Activated naive CD4-positive, alpha-beta T cell treated with anti-CD3 and anti-CD28 coated beads, Interleukin-2, amount 10 ng/mL, durations not matched to agents 7 days and 5 days (primary cell): ENCODE measurements at regions not wholly inside any gene's neighbourhood (a gene's known extent, or its start where the extent isn't known, plus 50 kb on each side); places are given as distances from the start of the nearest gene placed in this dataset.
"Not testable (repeated sequence)": the region's sequence is repeated elsewhere in the genome, so short reads cannot be mapped to it uniquely, and the experiment has no call there.

Experiments used
- CTCF ChIA-PET: fragments of 350-600 bp; sonication (Branson Sonifier 250); formaldehyde crosslinking; loops from one replicate; lab custom pipeline; 2021; ENCODE audit warnings: antibody characterized with exemption; lab: Charles Lee
- DNase-seq: peaks from one replicate; pipeline ENCODE4 v3.0.0-alpha.2; 2020
- H3K27ac Mint-ChIP-seq: one replicate; pipeline ENCODE4 v1.8.0; 2021; ENCODE audit warnings: mild to moderate bottlenecking, moderate library complexity, mixed read lengths
- H3K27me3 Mint-ChIP-seq: one replicate; pipeline ENCODE4 v1.8.0; 2021; ENCODE audit warnings: mild to moderate bottlenecking, mixed read lengths
- H3K36me3 Mint-ChIP-seq: one replicate; pipeline ENCODE4 v1.8.0; 2021; ENCODE audit warnings: mixed read lengths
- H3K4me1 Mint-ChIP-seq: one replicate; pipeline ENCODE4 v1.8.0; 2021; ENCODE audit warnings: mixed read lengths
- H3K4me3 Mint-ChIP-seq: one replicate; pipeline ENCODE4 v1.8.0; 2021; ENCODE audit warnings: mild to moderate bottlenecking, moderate library complexity, mixed read lengths
- H3K9me3 Mint-ChIP-seq: one replicate; pipeline ENCODE4 v1.8.0; 2021; ENCODE audit warnings: mixed read lengths

GRCh38 chr13:99101831-99102230 is 98.8 kb upstream of the UBAC2 start:
- CTCF ChIA-PET, H3K4me1 Mint-ChIP-seq, H3K4me3 Mint-ChIP-seq, H3K9me3 Mint-ChIP-seq, H3K27me3 Mint-ChIP-seq, H3K36me3 Mint-ChIP-seq, H3K27ac Mint-ChIP-seq, DNase-seq: not testable (repeated sequence)

- Mint-ChIP-seq H3K9me3 (peaks cover 5% of the 10 kb centered on the region), H3K36me3 (peaks cover 2% of the 10 kb centered on the region), H3K27me3 (peaks cover 9% of the 10 kb centered on the region), H3K27ac (no peak overlapping the region), H3K4me1 (peaks cover 2% of the 10 kb centered on the region), H3K4me3 (no peak overlapping the region)
- CTCF ChIA-PET = no interaction called here
- no peak for DNase-seq
Observed at GRCh38 chr13:99103536-99103935, 97.1 kb upstream of the UBAC2 start.

- H3K4me1 Mint-ChIP-seq = peaks cover 2% of the 10 kb centered on the region
- H3K27me3 Mint-ChIP-seq = peaks cover 9% of the 10 kb centered on the region
- CTCF ChIA-PET = no interaction called here
- peaks cover 7% of the 10 kb centered on the region for H3K9me3 Mint-ChIP-seq
- H3K4me3 Mint-ChIP-seq = no peak overlapping the region
- DNase-seq = no peak
- H3K36me3 Mint-ChIP-seq = peaks cover 2% of the 10 kb centered on the region
- no peak overlapping the region for H3K27ac Mint-ChIP-seq
Observed at GRCh38 chr13:99104396-99104795, 96.3 kb upstream of the UBAC2 start.

GRCh38 chr13:99105160-99105559 is 95.5 kb upstream of the UBAC2 start:
- no peak for DNase-seq
- Mint-ChIP-seq H3K27ac (no peak overlapping the region), H3K36me3 (peaks cover 2% of the 10 kb centered on the region), H3K4me1 (peaks cover 2% of the 10 kb centered on the region), H3K27me3 (peaks cover 12% of the 10 kb centered on the region), H3K9me3 (peaks cover 7% of the 10 kb centered on the region), H3K4me3 (no peak overlapping the region)
- CTCF ChIA-PET = no interaction called here

- H3K27ac Mint-ChIP-seq = no peak overlapping the region
- peaks cover 2% of the 10 kb centered on the region for H3K9me3 Mint-ChIP-seq
- H3K36me3 Mint-ChIP-seq = peaks cover 1% of the 10 kb centered on the region
- H3K4me1 Mint-ChIP-seq = no peaks in the 10 kb centered on the region
- H3K4me3 Mint-ChIP-seq = no peak overlapping the region
- CTCF ChIA-PET = interaction anchor here (0.7 kb wide), 1 partner anchor 19 kb away, joined by 3 read pairs; no protein-coding TSS in a partner anchor
- DNase-seq = no peak
- peaks cover 13% of the 10 kb centered on the region for H3K27me3 Mint-ChIP-seq
Observed at GRCh38 chr13:99113351-99113750, 87.3 kb upstream of the UBAC2 start.

GRCh38 chr13:99118179-99118578 is 82.5 kb upstream of the UBAC2 start:
- Mint-ChIP-seq H3K9me3 (peaks cover 3% of the 10 kb centered on the region), H3K4me1 (peaks cover 5% of the 10 kb centered on the region), H3K27me3 (peaks cover 8% of the 10 kb centered on the region), H3K4me3 (no peak overlapping the region), H3K36me3 (peaks cover 1% of the 10 kb centered on the region), H3K27ac (no peak overlapping the region)
- DNase-seq = no peak
- CTCF ChIA-PET = no interaction called here

- Mint-ChIP-seq H3K4me3 (no peak overlapping the region), H3K27ac (no peak overlapping the region), H3K27me3 (peaks cover 3% of the 10 kb centered on the region), H3K9me3 (peaks cover 3% of the 10 kb centered on the region), H3K4me1 (peaks cover 10% of the 10 kb centered on the region), H3K36me3 (peaks cover 1% of the 10 kb centered on the region)
- CTCF ChIA-PET = interaction anchor here (0.6 kb wide), 1 partner anchor 86 kb away, joined by 3 read pairs; no protein-coding TSS in a partner anchor
- no peak for DNase-seq
Observed at GRCh38 chr13:99119656-99120055, 81.0 kb upstream of the UBAC2 start.

- H3K9me3 Mint-ChIP-seq = peaks cover 3% of the 10 kb centered on the region
- H3K27me3 Mint-ChIP-seq = no peaks in the 10 kb centered on the region
- peaks cover 19% of the 10 kb centered on the region for H3K4me1 Mint-ChIP-seq
- no peak overlapping the region for H3K4me3 Mint-ChIP-seq
- CTCF ChIA-PET = no interaction called here
- H3K27ac Mint-ChIP-seq = no peak overlapping the region
- no peak for DNase-seq
- peaks cover 1% of the 10 kb centered on the region for H3K36me3 Mint-ChIP-seq
Observed at GRCh38 chr13:99120751-99121150, 79.9 kb upstream of the UBAC2 start.

GRCh38 chr13:99122171-99122570 is 78.5 kb upstream of the UBAC2 start:
- Mint-ChIP-seq H3K4me3 (no peak overlapping the region), H3K36me3 (no peaks in the 10 kb centered on the region), H3K27me3 (no peaks in the 10 kb centered on the region), H3K9me3 (peaks cover 3% of the 10 kb centered on the region), H3K27ac (no peak overlapping the region), H3K4me1 (peaks cover 19% of the 10 kb centered on the region)
- DNase-seq = no peak
- CTCF ChIA-PET = no interaction called here

GRCh38 chr13:99123101-99124045 is 77.3 kb upstream of the UBAC2 start:
- CTCF ChIA-PET = interaction anchor here (0.8 to 1.5 kb wide), 3 partner anchors 12 to 142 kb away, joined by 3 to 6 read pairs (median 3); no protein-coding TSS in a partner anchor
- DNase-seq = no peak
- Mint-ChIP-seq H3K27me3 (peaks cover under 1% of the 10 kb centered on the region), H3K4me3 (no peak overlapping the region), H3K9me3 (peaks cover 3% of the 10 kb centered on the region), H3K27ac (no peak overlapping the region), H3K4me1 (peaks cover 19% of the 10 kb centered on the region), H3K36me3 (no peaks in the 10 kb centered on the region)

- H3K4me3 Mint-ChIP-seq = no peak overlapping the region
- peaks cover 19% of the 10 kb centered on the region for H3K4me1 Mint-ChIP-seq
- peaks cover 4% of the 10 kb centered on the region for H3K27me3 Mint-ChIP-seq
- no peaks in the 10 kb centered on the region for H3K36me3 Mint-ChIP-seq
- H3K27ac Mint-ChIP-seq = no peak overlapping the region
- no peak for DNase-seq
- peaks cover 3% of the 10 kb centered on the region for H3K9me3 Mint-ChIP-seq
- CTCF ChIA-PET = interaction anchor here (0.8 to 1.5 kb wide), 3 partner anchors 12 to 142 kb away, joined by 3 to 6 read pairs (median 3); no protein-coding TSS in a partner anchor
Observed at GRCh38 chr13:99124046-99124400, 76.6 kb upstream of the UBAC2 start.

GRCh38 chr13:99124794-99125316 is 75.8 kb upstream of the UBAC2 start:
- no peak overlapping the region for H3K4me3 Mint-ChIP-seq
- peaks cover 19% of the 10 kb centered on the region for H3K4me1 Mint-ChIP-seq
- no peaks in the 10 kb centered on the region for H3K36me3 Mint-ChIP-seq
- no peak for DNase-seq
- H3K27me3 Mint-ChIP-seq = peaks cover 4% of the 10 kb centered on the region
- peaks cover 3% of the 10 kb centered on the region for H3K9me3 Mint-ChIP-seq
- peak overlapping the region; percentile 39 for H3K27ac Mint-ChIP-seq
- CTCF ChIA-PET = interaction anchor here (0.8 kb wide), 1 partner anchor 91 kb away, joined by 3 read pairs; no protein-coding TSS in a partner anchor

GRCh38 chr13:99125326-99125915 is 75.2 kb upstream of the UBAC2 start:
- H3K4me3 Mint-ChIP-seq = no peak overlapping the region
- CTCF ChIA-PET = interaction anchor here (0.8 kb wide), 1 partner anchor 92 kb away, joined by 3 read pairs; no protein-coding TSS in a partner anchor
- H3K27me3 Mint-ChIP-seq = peaks cover 4% of the 10 kb centered on the region
- H3K27ac Mint-ChIP-seq = no peak overlapping the region
- peaks cover under 1% of the 10 kb centered on the region for H3K9me3 Mint-ChIP-seq
- no peaks in the 10 kb centered on the region for H3K36me3 Mint-ChIP-seq
- no peak for DNase-seq
- H3K4me1 Mint-ChIP-seq = peaks cover 19% of the 10 kb centered on the region

GRCh38 chr13:99126821-99127220 is 73.8 kb upstream of the UBAC2 start:
- no peak overlapping the region for H3K27ac Mint-ChIP-seq
- CTCF ChIA-PET = no interaction called here

More at GRCh38 chr13:99126821-99127220, 73.8 kb upstream of the UBAC2 start:
- H3K9me3 Mint-ChIP-seq = no peaks in the 10 kb centered on the region
- no peaks in the 10 kb centered on the region for H3K36me3 Mint-ChIP-seq
- DNase-seq = no peak
- H3K27me3 Mint-ChIP-seq = peaks cover 4% of the 10 kb centered on the region
- peaks cover 19% of the 10 kb centered on the region for H3K4me1 Mint-ChIP-seq
- H3K4me3 Mint-ChIP-seq = no peak overlapping the region
